HEK293T (cell line): ENCODE measurements at regions not wholly inside any gene's neighbourhood (a gene's known extent, or its start where the extent isn't known, plus 50 kb on each side); places are given as distances from the start of the nearest gene placed in this dataset.

ENCODE experiments used
- CTCF ChIA-PET: fragments of 350-600 bp; formaldehyde crosslinking; extraction: SDS; loops from one replicate; lab custom pipeline; 2021; ENCODE audit warnings: antibody characterized with exemption, inconsistent platforms; lab: Yijun Ruan, JAX
- POLR2A ChIA-PET: fragments of 350-600 bp; formaldehyde crosslinking; extraction: SDS; loops from one replicate; lab custom pipeline; 2020; ENCODE audit warnings: antibody characterized with exemption, inconsistent platforms; lab: Yijun Ruan, JAX
- DNase-seq: peaks from one replicate; pipeline ENCODE4 v3.0.0; 2012; ENCODE audit warnings: mixed read lengths; ENCODE audit errors: extremely low spot score
- ARNT ChIP-seq: fragments of 450-650 bp; IDR thresholded peaks from 2 replicates; pipeline ENCODE4 v1.6.1; 2017; ENCODE audit warnings: mild to moderate bottlenecking
- BHLHE40 ChIP-seq: fragments of 450-650 bp; IDR thresholded peaks from 2 replicates; pipeline ENCODE4 v1.6.1; 2016; ENCODE audit warnings: mild to moderate bottlenecking, moderate library complexity, borderline replicate concordance
- CTBP1 ChIP-seq: fragments of 450-650 bp; IDR thresholded peaks from 2 replicates; pipeline ENCODE4 v1.6.1; 2016; ENCODE audit warnings: borderline replicate concordance
- ELF4 ChIP-seq: fragments of 450-650 bp; IDR thresholded peaks from 2 replicates; pipeline ENCODE4 v1.6.1; 2017; ENCODE audit warnings: antibody characterized with exemption
- FOXA1 ChIP-seq: fragments of 450-650 bp; IDR thresholded peaks from 2 replicates; pipeline ENCODE4 v1.6.1; 2016; ENCODE audit warnings: mild to moderate bottlenecking
- FOXK2 ChIP-seq: fragments of 450-650 bp; IDR thresholded peaks from 2 replicates; pipeline ENCODE4 v1.6.1; 2016; ENCODE audit warnings: mild to moderate bottlenecking
- FOXM1 ChIP-seq: fragments of 450-650 bp; IDR thresholded peaks from 2 replicates; pipeline ENCODE4 v1.6.1; 2017; ENCODE audit warnings: mild to moderate bottlenecking, borderline replicate concordance
- HDGF ChIP-seq: fragments of 450-650 bp; IDR thresholded peaks from 2 replicates; pipeline ENCODE4 v1.6.1; 2017; ENCODE audit warnings: antibody characterized with exemption, borderline replicate concordance
- L3MBTL2 ChIP-seq: fragments of 450-650 bp; conservative IDR thresholded peaks from 2 replicates; pipeline ENCODE4 v1.6.1; 2016; ENCODE audit warnings: mild to moderate bottlenecking
- LEF1 ChIP-seq: fragments of 450-650 bp; IDR thresholded peaks from 2 replicates; pipeline ENCODE4 v1.6.1; 2017; ENCODE audit warnings: mild to moderate bottlenecking, borderline replicate concordance
- NFRKB ChIP-seq: fragments of 450-650 bp; IDR thresholded peaks from 2 replicates; pipeline ENCODE4 v1.6.1; 2016; ENCODE audit warnings: mild to moderate bottlenecking, moderate library complexity
- SP1 ChIP-seq: fragments of 450-650 bp; IDR thresholded peaks from 2 replicates; pipeline ENCODE4 v1.6.1; 2017
- SUZ12 ChIP-seq: fragments of 450-650 bp; IDR thresholded peaks from 2 replicates; pipeline ENCODE4 v1.6.1; 2016; ENCODE audit warnings: mild to moderate bottlenecking
- TARDBP ChIP-seq: fragments of 450-650 bp; IDR thresholded peaks from 2 replicates; pipeline ENCODE4 v1.6.1; 2016
- ZNF384 ChIP-seq: fragments of 450-650 bp; IDR thresholded peaks from 2 replicates; pipeline ENCODE4 v1.6.1; 2016
- TF ChIP-seq, protein P1 (sequence below): fragments of 450-650 bp; IDR thresholded peaks from 2 replicates; pipeline ENCODE4 v1.6.1; 2016

GRCh38 chr2:108079736-108080135, 93.4 kb downstream of the SLC5A7 start:
- DNase-seq = no peak
- ChIA-PET POLR2A (no interaction called here), CTCF (no interaction called here)
- TF ChIP-seq CTBP1 (no peak), FOXA1 (no peak), FOXK2 (no peak), HDGF (no peak), ARNT (no peak), LEF1 (no peak), L3MBTL2 (no peak), ELF4 (no peak), FOXM1 (no peak), SP1 (no peak)
- TF ChIP-seq, protein P1, sequence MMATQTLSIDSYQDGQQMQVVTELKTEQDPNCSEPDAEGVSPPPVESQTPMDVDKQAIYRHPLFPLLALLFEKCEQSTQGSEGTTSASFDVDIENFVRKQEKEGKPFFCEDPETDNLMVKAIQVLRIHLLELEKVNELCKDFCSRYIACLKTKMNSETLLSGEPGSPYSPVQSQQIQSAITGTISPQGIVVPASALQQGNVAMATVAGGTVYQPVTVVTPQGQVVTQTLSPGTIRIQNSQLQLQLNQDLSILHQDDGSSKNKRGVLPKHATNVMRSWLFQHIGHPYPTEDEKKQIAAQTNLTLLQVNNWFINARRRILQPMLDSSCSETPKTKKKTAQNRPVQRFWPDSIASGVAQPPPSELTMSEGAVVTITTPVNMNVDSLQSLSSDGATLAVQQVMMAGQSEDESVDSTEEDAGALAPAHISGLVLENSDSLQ = no peak

DNA sequence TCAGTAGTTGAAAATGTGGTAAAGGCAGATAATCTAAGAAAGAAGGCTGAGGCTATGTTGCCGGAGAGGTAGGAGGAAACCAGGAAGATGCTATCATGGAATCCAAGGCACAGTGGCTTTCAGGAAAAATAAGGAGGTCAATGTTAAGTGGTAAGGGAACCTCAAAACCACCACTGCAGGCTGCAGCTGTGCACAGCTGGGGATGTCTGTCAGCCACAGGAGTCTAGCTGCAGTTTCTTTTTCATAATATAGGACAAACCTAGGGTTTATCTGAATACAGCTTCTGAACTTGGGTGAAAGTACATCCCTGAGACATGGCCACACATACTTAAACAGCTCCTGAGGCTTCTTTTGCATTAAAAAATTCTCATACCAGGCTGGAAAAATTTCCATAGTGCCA, 93.9 kb downstream of the SLC5A7 start:
- CTCF ChIA-PET = no interaction called here

GRCh38 chr2:108082978-108083377, 96.7 kb downstream of the SLC5A7 start:
- no peak for TF ChIP-seq FOXK2
- no peak for TF ChIP-seq L3MBTL2
- no peak for TF ChIP-seq ARNT
- TF ChIP-seq NFRKB = no peak
- POLR2A ChIA-PET = no interaction called here
- CTCF ChIA-PET = no interaction called here
- no peak for DNase-seq

More for the DNA sequence above, 93.9 kb downstream of the SLC5A7 start:
- no peak for TF ChIP-seq ARNT
- no peak for TF ChIP-seq ZNF384
- TF ChIP-seq FOXK2 = no peak
- DNase-seq = no peak
- POLR2A ChIA-PET = no interaction called here

DNA sequence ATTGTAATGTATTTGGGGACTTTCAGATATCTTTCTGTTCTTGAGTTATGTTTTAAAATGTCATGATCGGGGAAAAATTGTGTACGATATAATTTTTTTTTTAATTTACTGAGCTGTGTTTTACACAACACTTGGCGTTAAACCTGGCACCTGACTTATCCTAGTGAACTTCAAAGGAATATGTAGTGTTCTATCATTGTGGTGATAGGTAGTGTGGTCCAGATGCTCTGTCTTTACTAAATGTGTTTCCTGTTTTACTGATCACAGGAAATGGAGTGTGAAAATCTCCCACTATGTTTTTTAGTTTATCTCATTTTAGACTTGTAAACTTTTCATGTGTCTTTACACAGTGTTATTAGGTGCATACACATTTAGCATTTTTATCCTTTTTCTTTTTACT, 98.0 kb downstream of the SLC5A7 start:
- ChIA-PET CTCF (no interaction called here), POLR2A (no interaction called here)
- DNase-seq = no peak
- TF ChIP-seq LEF1 (no peak), ELF4 (no peak), CTBP1 (no peak), HDGF (no peak), BHLHE40 (no peak), SP1 (no peak), SUZ12 (no peak), NFRKB (no peak), FOXM1 (no peak), FOXK2 (no peak), ZNF384 (no peak), L3MBTL2 (no peak)

DNA sequence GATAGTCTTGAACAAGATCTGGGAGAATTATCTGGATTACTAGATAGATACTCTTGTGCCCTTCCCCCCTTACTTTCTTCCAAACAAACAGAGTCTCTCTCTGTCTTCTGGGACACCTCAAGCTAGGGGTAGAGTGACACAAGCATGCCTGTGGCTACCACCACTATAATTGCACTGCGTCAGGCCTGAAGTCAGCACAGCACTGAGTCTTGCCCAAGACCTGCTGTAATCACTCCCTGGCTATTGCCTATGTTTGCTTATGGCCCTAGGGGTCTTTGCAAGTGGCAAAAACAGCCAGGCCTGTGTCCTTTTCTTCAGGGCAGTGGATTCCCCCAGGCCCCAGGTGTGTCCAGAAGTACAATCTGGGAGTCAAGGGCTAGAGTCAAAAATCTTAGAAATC, 106.6 kb downstream of the SLC5A7 start:
- TF ChIP-seq SUZ12 = no peak
- TF ChIP-seq LEF1 = no peak
- TF ChIP-seq ZNF384 = no peak
- no peak for TF ChIP-seq SP1
- TF ChIP-seq, protein P1 = no peak
- TF ChIP-seq BHLHE40 = no peak
- TF ChIP-seq CTBP1 = no peak
- no peak for TF ChIP-seq L3MBTL2
- no peak for TF ChIP-seq ARNT
- no peak for TF ChIP-seq TARDBP
- TF ChIP-seq FOXA1 = no peak
- TF ChIP-seq FOXK2 = no peak
- no peak for TF ChIP-seq ELF4
- POLR2A ChIA-PET = no interaction called here
- CTCF ChIA-PET = no interaction called here
- DNase-seq = no peak

DNA sequence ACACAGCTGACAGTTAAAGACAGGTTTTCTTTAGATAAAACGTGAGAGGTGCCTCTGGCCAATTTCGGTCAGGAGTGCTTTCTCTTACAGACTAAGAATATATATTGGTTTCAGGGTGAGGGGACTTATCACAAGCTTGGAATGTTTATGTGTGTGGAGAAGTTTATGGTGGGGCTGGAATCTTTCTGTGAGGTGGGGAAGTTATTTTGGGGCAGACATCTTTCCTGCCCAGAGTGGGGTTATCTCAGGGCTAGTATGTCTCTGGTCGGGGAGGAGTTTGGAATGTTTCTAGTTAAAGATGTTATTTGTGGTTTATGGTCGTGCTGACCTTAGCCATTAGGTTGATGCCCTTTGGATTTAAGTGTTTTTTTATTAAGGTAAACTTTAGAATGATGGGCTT, 115.2 kb downstream of the SLC5A7 start:
- no peak for TF ChIP-seq ZNF384
- TF ChIP-seq ARNT = no peak
- TF ChIP-seq CTBP1 = no peak
- TF ChIP-seq FOXM1 = no peak
- no peak for TF ChIP-seq FOXA1
- no peak for TF ChIP-seq TARDBP
- no peak for TF ChIP-seq HDGF
- no peak for TF ChIP-seq SP1
- TF ChIP-seq BHLHE40 = no peak
- no peak for TF ChIP-seq ELF4
- no peak for TF ChIP-seq L3MBTL2
- no peak for TF ChIP-seq NFRKB
- TF ChIP-seq LEF1 = no peak
- TF ChIP-seq, protein P1 = no peak
- TF ChIP-seq SUZ12 = no peak
- TF ChIP-seq FOXK2 = no peak

DNA sequence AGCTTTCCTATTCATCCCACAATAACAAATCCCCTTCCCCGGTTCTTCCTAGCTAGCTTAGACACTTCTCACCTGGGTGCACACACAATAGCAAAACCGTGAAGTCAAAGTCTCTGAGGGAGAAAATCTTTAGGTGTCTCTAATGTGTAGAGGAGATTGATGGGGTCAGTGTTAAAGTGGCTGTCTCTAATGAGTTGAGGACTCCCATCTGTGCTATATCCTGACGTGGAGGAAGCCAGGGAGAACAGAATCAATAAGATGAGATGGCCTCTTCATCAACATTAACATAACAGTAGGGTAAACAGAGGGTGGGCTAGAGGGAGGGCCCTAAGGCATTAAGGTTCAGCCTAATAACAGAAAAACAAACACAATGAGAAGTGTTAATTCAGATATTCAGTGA, 120.4 kb downstream of the SLC5A7 start:
- ChIA-PET POLR2A (no interaction called here), CTCF (no interaction called here)
- TF ChIP-seq ZNF384 (no peak), HDGF (no peak), ELF4 (no peak), L3MBTL2 (no peak), NFRKB (no peak), CTBP1 (no peak), BHLHE40 (no peak), FOXK2 (no peak)
- DNase-seq = no peak

More for the DNA sequence above, 115.2 kb downstream of the SLC5A7 start:
- ChIA-PET CTCF (no interaction called here), POLR2A (no interaction called here)
- DNase-seq = no peak
